ENCODE measurements at regions not wholly inside any gene's neighbourhood (a gene's known extent, or its start where the extent isn't known, plus 50 kb on each side); places are given as distances from the start of the nearest gene placed in this dataset.

GRCh38 chr4:126087101-126087500, 772.3 kb downstream of the FAT4 start:
- Mint-ChIP-seq H3K4me3 (no peak overlapping the region), H3K27ac (no peak overlapping the region), H3K36me3 (ENCODE audit: low read depth) (no peaks in the 10 kb centered on the region), H3K4me1 (no peaks in the 10 kb centered on the region), H3K27me3 (no peaks in the 10 kb centered on the region), H3K9me3 (peaks cover 4% of the 10 kb centered on the region)
- no peak for ATAC-seq (replicated peaks)

GRCh38 chr4:126097155-126097799, 782.5 kb downstream of the FAT4 start:
- no peaks in the 10 kb centered on the region for H3K4me1 Mint-ChIP-seq
- no peaks in the 10 kb centered on the region for H3K27me3 Mint-ChIP-seq
- H3K9me3 Mint-ChIP-seq = peaks cover 8% of the 10 kb centered on the region
- H3K4me3 Mint-ChIP-seq = no peak overlapping the region
- no peaks in the 10 kb centered on the region for H3K36me3 Mint-ChIP-seq (ENCODE audit: low read depth)
- no peak overlapping the region for H3K27ac Mint-ChIP-seq
- ATAC-seq (replicated peaks) = no peak

GRCh38 chr4:126106658-126107057, 791.9 kb downstream of the FAT4 start:
- Mint-ChIP-seq H3K27ac (no peak overlapping the region), H3K36me3 (ENCODE audit: low read depth) (no peaks in the 10 kb centered on the region), H3K27me3 (no peaks in the 10 kb centered on the region), H3K4me1 (no peaks in the 10 kb centered on the region), H3K4me3 (no peak overlapping the region), H3K9me3 (peaks cover 8% of the 10 kb centered on the region)
- ATAC-seq (replicated peaks) = no peak

- no peaks in the 10 kb centered on the region for H3K4me1 Mint-ChIP-seq
- ATAC-seq (replicated peaks) = no peak
- H3K27me3 Mint-ChIP-seq = no peaks in the 10 kb centered on the region
- H3K27ac Mint-ChIP-seq = no peak overlapping the region
- peaks cover 13% of the 10 kb centered on the region for H3K9me3 Mint-ChIP-seq
- H3K4me3 Mint-ChIP-seq = no peak overlapping the region
- no peaks in the 10 kb centered on the region for H3K36me3 Mint-ChIP-seq (ENCODE audit: low read depth)
Observed at GRCh38 chr4:126109836-126110235, 795.1 kb downstream of the FAT4 start.

- H3K4me1 Mint-ChIP-seq = no peaks in the 10 kb centered on the region
- H3K36me3 Mint-ChIP-seq (ENCODE audit: low read depth) = no peaks in the 10 kb centered on the region
- no peak overlapping the region for H3K4me3 Mint-ChIP-seq
- H3K27me3 Mint-ChIP-seq = no peaks in the 10 kb centered on the region
- no peak for ATAC-seq (replicated peaks)
- H3K27ac Mint-ChIP-seq = no peak overlapping the region
- peaks cover 17% of the 10 kb centered on the region for H3K9me3 Mint-ChIP-seq
Observed at GRCh38 chr4:126113058-126113457, 798.3 kb downstream of the FAT4 start.

- Mint-ChIP-seq H3K9me3 (peaks cover 10% of the 10 kb centered on the region), H3K27ac (no peak overlapping the region), H3K36me3 (ENCODE audit: low read depth) (no peaks in the 10 kb centered on the region), H3K27me3 (no peaks in the 10 kb centered on the region), H3K4me3 (no peak overlapping the region), H3K4me1 (no peaks in the 10 kb centered on the region)
- ATAC-seq (replicated peaks) = no peak
Observed at GRCh38 chr4:126123611-126124325, 809.0 kb downstream of the FAT4 start.

GRCh38 chr4:126124818-126125217, 810.1 kb downstream of the FAT4 start:
- Mint-ChIP-seq H3K36me3 (ENCODE audit: low read depth) (no peaks in the 10 kb centered on the region), H3K4me3 (no peak overlapping the region), H3K4me1 (no peaks in the 10 kb centered on the region), H3K27ac (no peak overlapping the region), H3K27me3 (no peaks in the 10 kb centered on the region), H3K9me3 (peaks cover 2% of the 10 kb centered on the region)
- no peak for ATAC-seq (replicated peaks)

- Mint-ChIP-seq H3K4me1 (no peaks in the 10 kb centered on the region), H3K9me3 (peaks cover 16% of the 10 kb centered on the region), H3K36me3 (ENCODE audit: low read depth) (no peaks in the 10 kb centered on the region), H3K27me3 (no peaks in the 10 kb centered on the region), H3K4me3 (no peak overlapping the region), H3K27ac (no peak overlapping the region)
- no peak for ATAC-seq (replicated peaks)
Observed at GRCh38 chr4:126130215-126130614, 815.5 kb downstream of the FAT4 start.

GRCh38 chr4:126136922-126137781, 822.4 kb downstream of the FAT4 start:
- H3K4me3 Mint-ChIP-seq = no peak overlapping the region
- H3K9me3 Mint-ChIP-seq = peaks cover 12% of the 10 kb centered on the region
- no peak for ATAC-seq (replicated peaks)
- no peaks in the 10 kb centered on the region for H3K4me1 Mint-ChIP-seq
- H3K27ac Mint-ChIP-seq = no peak overlapping the region
- no peaks in the 10 kb centered on the region for H3K36me3 Mint-ChIP-seq (ENCODE audit: low read depth)
- H3K27me3 Mint-ChIP-seq = no peaks in the 10 kb centered on the region

GRCh38 chr4:126137782-126138170, 823.0 kb downstream of the FAT4 start:
- Mint-ChIP-seq H3K36me3 (ENCODE audit: low read depth) (no peaks in the 10 kb centered on the region), H3K4me1 (no peaks in the 10 kb centered on the region), H3K9me3 (peaks cover 11% of the 10 kb centered on the region)

GRCh38 chr4:126144543-126145237, 829.9 kb downstream of the FAT4 start:
- no peak overlapping the region for H3K27ac Mint-ChIP-seq
- no peaks in the 10 kb centered on the region for H3K4me1 Mint-ChIP-seq
- H3K36me3 Mint-ChIP-seq (ENCODE audit: low read depth) = no peaks in the 10 kb centered on the region
- no peak for ATAC-seq (replicated peaks)
- H3K27me3 Mint-ChIP-seq = no peaks in the 10 kb centered on the region
- H3K9me3 Mint-ChIP-seq = peaks cover 6% of the 10 kb centered on the region
- H3K4me3 Mint-ChIP-seq = no peak overlapping the region

More at GRCh38 chr4:126137782-126138170, 823.0 kb downstream of the FAT4 start:
- no peaks in the 10 kb centered on the region for H3K27me3 Mint-ChIP-seq
- no peak overlapping the region for H3K4me3 Mint-ChIP-seq
- no peak for ATAC-seq (replicated peaks)
- no peak overlapping the region for H3K27ac Mint-ChIP-seq

- ATAC-seq (replicated peaks) = no peak
- no peak overlapping the region for H3K4me3 Mint-ChIP-seq
- H3K4me1 Mint-ChIP-seq = no peaks in the 10 kb centered on the region
- no peak overlapping the region for H3K27ac Mint-ChIP-seq
- peaks cover 6% of the 10 kb centered on the region for H3K9me3 Mint-ChIP-seq
- no peaks in the 10 kb centered on the region for H3K27me3 Mint-ChIP-seq
- H3K36me3 Mint-ChIP-seq (ENCODE audit: low read depth) = no peaks in the 10 kb centered on the region
Observed at GRCh38 chr4:126168484-126168883, 853.7 kb downstream of the FAT4 start.

GRCh38 chr4:126172126-126172525, 857.4 kb downstream of the FAT4 start:
- no peaks in the 10 kb centered on the region for H3K4me1 Mint-ChIP-seq
- no peak for ATAC-seq (replicated peaks)
- no peak overlapping the region for H3K27ac Mint-ChIP-seq
- H3K36me3 Mint-ChIP-seq (ENCODE audit: low read depth) = no peaks in the 10 kb centered on the region
- H3K4me3 Mint-ChIP-seq = no peak overlapping the region
- H3K9me3 Mint-ChIP-seq = peaks cover 7% of the 10 kb centered on the region
- no peaks in the 10 kb centered on the region for H3K27me3 Mint-ChIP-seq

- no peak for ATAC-seq (replicated peaks)
- Mint-ChIP-seq H3K27ac (no peak overlapping the region), H3K27me3 (no peaks in the 10 kb centered on the region), H3K36me3 (ENCODE audit: low read depth) (no peaks in the 10 kb centered on the region), H3K4me3 (no peak overlapping the region), H3K4me1 (no peaks in the 10 kb centered on the region), H3K9me3 (peaks cover 10% of the 10 kb centered on the region)
Observed at GRCh38 chr4:126174627-126175026, 859.9 kb downstream of the FAT4 start.
